Smooth muscle cell (in vitro differentiated cells): ENCODE measurements at regions not wholly inside any gene's neighbourhood (a gene's known extent, or its start where the extent isn't known, plus 50 kb on each side); places are given as distances from the start of the nearest gene placed in this dataset.

ENCODE experiments used
- DNase-seq: peaks from one replicate; lab custom pipeline; 2025; ENCODE audit not compliant: unreplicated experiment; lab: John Stamatoyannopoulos, UW
- H2AFZ ChIP-seq: fragments of 200-600 bp; sonication (generic); 2 replicates; pipeline ENCODE4 v1.6.0; 2016; ENCODE audit warnings: antibody characterized with exemption, low read depth, mild to moderate bottlenecking
- H3F3A ChIP-seq: fragments of 200-600 bp; sonication (generic); 2 replicates; pipeline ENCODE4 v1.6.0; 2017; ENCODE audit warnings: antibody characterized with exemption, low read depth
- H3K27ac ChIP-seq: fragments of 200-600 bp; sonication (generic); 2 replicates; pipeline ENCODE4 v1.5.1; 2016; ENCODE audit warnings: low read depth, mild to moderate bottlenecking
- H3K27me3 ChIP-seq: fragments of 200-600 bp; sonication (generic); 2 replicates; pipeline ENCODE4 v1.6.1; 2016; ENCODE audit warnings: low read depth, mild to moderate bottlenecking
- H3K36me3 ChIP-seq: fragments of 200-600 bp; sonication (generic); 2 replicates; pipeline ENCODE4 v1.5.1; 2016; ENCODE audit warnings: low read depth
- H3K4me1 ChIP-seq: fragments of 200-600 bp; sonication (generic); 2 replicates; pipeline ENCODE4 v1.5.1; 2016; ENCODE audit warnings: low read depth
- H3K4me2 ChIP-seq: fragments of 200-600 bp; sonication (generic); 2 replicates; pipeline ENCODE4 v1.6.0; 2016; ENCODE audit warnings: mild to moderate bottlenecking
- H3K4me3 ChIP-seq: fragments of 200-600 bp; sonication (generic); 2 replicates; pipeline ENCODE4 v1.5.1; 2016; ENCODE audit warnings: mild to moderate bottlenecking
- H3K79me2 ChIP-seq: fragments of 200-600 bp; sonication (generic); 2 replicates; pipeline ENCODE4 v1.6.0; 2016; ENCODE audit warnings: low read depth, mild to moderate bottlenecking
- H3K9ac ChIP-seq: fragments of 200-600 bp; sonication (generic); 2 replicates; pipeline ENCODE4 v1.6.0; 2016; ENCODE audit warnings: low read depth
- H3K9me3 ChIP-seq: fragments of 200-600 bp; sonication (generic); replicated peaks from 2 replicates; pipeline ENCODE4 v1.5.1; 2016; ENCODE audit warnings: low read depth
- H4K20me1 ChIP-seq: fragments of 200-600 bp; sonication (generic); 2 replicates; pipeline ENCODE4 v1.6.0; 2016; ENCODE audit warnings: low read depth
- CTCF ChIP-seq: fragments of 200-600 bp; sonication (generic); IDR thresholded peaks from 2 replicates; pipeline ENCODE4 v1.5.1; 2017; ENCODE audit warnings: borderline replicate concordance, mild to moderate bottlenecking, antibody characterized with exemption; ENCODE audit not compliant: insufficient read depth, poor library complexity, severe bottlenecking
- WGBS: methylation state at CpG from one replicate; pipeline ENCODE4 v1.1.7; 2016; ENCODE audit warnings: low lambda C conversion rate; 5-methylcytosine and 5-hydroxymethylcytosine counted together

DNA sequence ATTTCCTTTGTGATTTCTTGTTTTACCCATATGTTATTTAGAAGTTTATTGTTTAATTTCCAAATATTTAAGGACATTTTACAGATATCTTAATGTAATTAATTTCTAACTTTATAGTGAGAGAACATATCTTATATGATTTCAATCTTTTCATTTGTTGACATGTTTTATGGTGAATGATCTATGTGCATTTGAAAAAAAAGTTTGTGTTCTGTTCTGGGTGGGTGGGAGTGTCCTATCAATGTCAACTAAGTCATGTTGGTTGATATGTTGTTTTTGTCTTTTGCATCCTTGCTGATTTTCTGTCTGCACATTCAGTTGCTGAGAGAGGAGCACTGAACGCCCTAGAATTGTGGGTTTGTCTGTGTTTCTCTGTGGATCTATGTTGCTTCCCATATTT, 50.3 kb upstream of the CBFA2T3 start:
- no peaks in the 10 kb centered on the region for H4K20me1 ChIP-seq
- H2AFZ ChIP-seq = no peak overlapping the region
- H3K27ac ChIP-seq = no peak overlapping the region
- 88% methylated on average over 1 of the region's 1 CpG for WGBS
- H3K4me3 ChIP-seq = no peak overlapping the region
- H3K27me3 ChIP-seq = no peaks in the 10 kb centered on the region
- H3K9me3 ChIP-seq = peaks cover 6% of the 10 kb centered on the region
- H3F3A ChIP-seq = no peaks in the 10 kb centered on the region
- no peaks in the 10 kb centered on the region for H3K79me2 ChIP-seq
- no peaks in the 10 kb centered on the region for H3K36me3 ChIP-seq
- H3K9ac ChIP-seq = no peak overlapping the region
- no peak for TF ChIP-seq CTCF
- H3K4me1 ChIP-seq = no peaks in the 10 kb centered on the region
- H3K4me2 ChIP-seq = no peak overlapping the region
- DNase-seq = no peak

DNA sequence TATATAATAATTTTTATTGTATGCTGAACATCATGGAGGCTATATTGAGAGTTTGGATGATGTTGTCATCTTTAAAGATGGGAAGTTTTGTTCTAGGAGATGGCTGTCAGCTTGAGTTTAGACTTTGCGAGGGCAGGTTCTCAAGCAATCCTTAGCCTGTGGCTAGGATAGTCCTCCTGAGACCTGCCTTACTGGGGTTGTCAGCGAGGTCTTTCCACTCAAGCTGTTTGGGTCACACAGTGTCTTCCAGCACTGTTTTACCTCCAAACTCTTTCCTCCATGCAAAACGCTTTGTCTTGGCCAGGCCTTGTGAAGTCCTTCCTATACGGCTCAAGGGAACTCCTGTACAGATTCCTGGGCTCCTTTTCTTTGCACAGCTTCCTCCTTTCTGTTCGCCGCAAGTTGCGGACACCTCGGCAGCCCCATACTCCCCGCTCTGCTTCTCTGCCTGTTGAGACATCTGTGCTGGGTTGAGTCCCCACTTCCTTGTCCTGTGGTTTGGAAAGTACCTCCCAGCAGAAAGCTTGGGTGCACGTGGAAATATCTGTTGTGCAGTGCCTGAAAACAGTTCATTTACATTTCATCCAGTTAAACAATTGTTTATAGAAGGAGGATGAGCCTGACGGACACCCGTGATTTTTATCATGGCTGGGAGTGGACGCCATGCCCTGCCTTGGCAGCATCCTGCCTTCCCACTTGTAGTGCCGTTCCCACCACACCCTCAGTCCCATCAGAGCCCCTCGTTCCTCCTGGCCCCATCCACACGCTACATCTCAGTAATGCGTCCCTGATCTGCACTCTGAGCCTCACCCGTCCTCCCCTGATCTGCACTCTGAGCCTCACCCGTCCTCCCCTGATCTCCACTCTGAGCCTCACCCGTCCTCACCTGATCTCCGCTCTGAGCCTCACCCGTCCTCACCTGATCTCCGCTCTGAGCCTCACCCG, 55.0 kb upstream of the CBFA2T3 start:
- no peak overlapping the region for H3K4me3 ChIP-seq
- no peak overlapping the region for H3K4me2 ChIP-seq
- no peaks in the 10 kb centered on the region for H3K9me3 ChIP-seq
- H3K36me3 ChIP-seq = no peaks in the 10 kb centered on the region
- TF ChIP-seq CTCF = no peak
- H3K79me2 ChIP-seq = no peaks in the 10 kb centered on the region
- WGBS = 88% methylated on average over 23 of the region's 24 CpGs
- no peak overlapping the region for H2AFZ ChIP-seq
- no peaks in the 10 kb centered on the region for H3K4me1 ChIP-seq
- no peak overlapping the region for H3K27ac ChIP-seq
- no peak for DNase-seq
- H3F3A ChIP-seq = no peaks in the 10 kb centered on the region
- no peaks in the 10 kb centered on the region for H3K27me3 ChIP-seq
- H4K20me1 ChIP-seq = no peaks in the 10 kb centered on the region
- H3K9ac ChIP-seq = no peak overlapping the region

- TF ChIP-seq CTCF = no peak
- no peak for DNase-seq
Observed at GRCh38 chr16:89033304-89033703, 56.3 kb upstream of the CBFA2T3 start.

More at GRCh38 chr16:89033304-89033703, 56.3 kb upstream of the CBFA2T3 start:
- no peaks in the 10 kb centered on the region for H4K20me1 ChIP-seq
- H3K4me1 ChIP-seq = no peaks in the 10 kb centered on the region
- H2AFZ ChIP-seq = no peak overlapping the region
- no peaks in the 10 kb centered on the region for H3K36me3 ChIP-seq
- H3K4me2 ChIP-seq = no peak overlapping the region
- no peaks in the 10 kb centered on the region for H3K27me3 ChIP-seq
- H3F3A ChIP-seq = no peaks in the 10 kb centered on the region
- H3K4me3 ChIP-seq = no peak overlapping the region
- 82% methylated on average over 10 of the region's 10 CpGs for WGBS
- H3K79me2 ChIP-seq = no peaks in the 10 kb centered on the region
- no peaks in the 10 kb centered on the region for H3K9me3 ChIP-seq
- no peak overlapping the region for H3K9ac ChIP-seq
- H3K27ac ChIP-seq = no peak overlapping the region
